K562 (cell line): ENCODE measurements at regions not wholly inside any gene's neighbourhood (a gene's known extent, or its start where the extent isn't known, plus 50 kb on each side); places are given as distances from the start of the nearest gene placed in this dataset.

ENCODE experiments used
- CREB1 ChIP-seq, 2 experiments: sonication (generic) in 1 of 2; formaldehyde crosslinking in 1 of 2; IDR thresholded peaks; 2 replicates each; pipeline versions ENCODE4 v1.6.1 to v1.8.0; 2012 to 2022; ENCODE audit warnings: inconsistent platforms in 1 of 2, mild to moderate bottlenecking in 1 of 2, missing genetic modification reagents in 1 of 2, moderate library complexity in 1 of 2
- GATAD2B ChIP-seq: fragments of 450-650 bp; IDR thresholded peaks from 2 replicates; pipeline ENCODE4 v1.6.1; 2017; ENCODE audit warnings: mild to moderate bottlenecking, borderline replicate concordance
- JUN ChIP-seq, 2 experiments: sonication (generic) in 1 of 2; formaldehyde crosslinking in 1 of 2; IDR thresholded peaks; 2 replicates each; pipeline versions ENCODE4 v1.6.1 to v1.8.0; 2012 to 2022; ENCODE audit warnings: borderline replicate concordance in 2 of 2, mild to moderate bottlenecking in 2 of 2, improper control_type of control experiment in 1 of 2, low read depth in 1 of 2, low read length in 1 of 2, missing genetic modification reagents in 1 of 2
- KLF10 ChIP-seq: fragments of 250-450 bp; sonication (Bioruptor Pico); IDR thresholded peaks from 2 replicates; pipeline ENCODE4 v1.6.1; 2021; ENCODE audit warnings: matching md5 sums
- KLF6 ChIP-seq: fragments of 250-450 bp; sonication (Bioruptor Pico); IDR thresholded peaks from 2 replicates; pipeline ENCODE4 v1.4.0; 2020; ENCODE audit warnings: mild to moderate bottlenecking, moderate library complexity, borderline replicate concordance
- MAFK ChIP-seq: IDR thresholded peaks from 2 replicates; pipeline ENCODE4 v1.6.1; 2011; ENCODE audit warnings: low read length, improper control_type of control experiment
- MEF2A ChIP-seq: IDR thresholded peaks from 2 replicates; pipeline ENCODE4 v1.6.1; 2011; ENCODE audit warnings: low read depth, mild to moderate bottlenecking, low read length, moderate library complexity; ENCODE audit not compliant: control insufficient read depth
- MLX ChIP-seq, 2 experiments: fragments of 450-650 bp in 1 of 2; sonication (generic) in 1 of 2; formaldehyde crosslinking; conservative IDR thresholded peaks; 2 replicates each; pipeline versions ENCODE4 v1.4.0 to v1.8.1; 2020 to 2022; ENCODE audit warnings: mild to moderate bottlenecking in 1 of 2, missing genetic modification reagents in 1 of 2
- POLR2A ChIP-seq: fragments of 450-650 bp; conservative IDR thresholded peaks from 2 replicates; pipeline ENCODE4 v1.6.1; 2016
- POLR2AphosphoS5 ChIP-seq: IDR thresholded peaks from 2 replicates; pipeline ENCODE4 v1.6.1; 2011; ENCODE audit warnings: mild to moderate bottlenecking, low read depth, low read length, moderate library complexity; ENCODE audit not compliant: control insufficient read depth, insufficient read depth
- SREBF1 ChIP-seq: fragments of 150-350 bp; IDR thresholded peaks from 2 replicates; pipeline ENCODE4 v1.6.1; 2014; ENCODE audit warnings: antibody characterized with exemption, low read depth, low read length, borderline replicate concordance
- TAF1 ChIP-seq: IDR thresholded peaks from 2 replicates; pipeline ENCODE4 v1.6.1; 2011; ENCODE audit warnings: mild to moderate bottlenecking, low read length, moderate library complexity; ENCODE audit not compliant: insufficient read depth, control insufficient read depth, severe bottlenecking; ENCODE audit errors: extremely low read depth
- USF1 ChIP-seq: sonication (generic); formaldehyde crosslinking; IDR thresholded peaks from 2 replicates; pipeline ENCODE4 v1.9.0; 2022; ENCODE audit warnings: mild to moderate bottlenecking, missing genetic modification reagents

- TF ChIP-seq SREBF1 (no peak), MLX (CRISPR knock-in tag; conservative IDR thresholded peaks at IDR 0.05) (no peak), MAFK (no peak), POLR2A (no peak), CREB1 (IDR thresholded peaks at IDR 0.05) (no peak), CREB1 (CRISPR knock-in tag; IDR thresholded peaks at IDR 0.05) (no peak), TAF1 (no peak), KLF10 (CRISPR knock-in tag) (no peak), USF1 (no peak), JUN (IDR thresholded peaks at IDR 0.05; ENCODE audit: borderline replicate concordance, low read depth, low read length) (no peak), JUN (CRISPR knock-in tag; IDR thresholded peaks at IDR 0.05; ENCODE audit: borderline replicate concordance) (no peak), KLF6 (CRISPR knock-in tag) (no peak), MEF2A (no peak), POLR2AphosphoS5 (no peak), GATAD2B (no peak)
Observed at GRCh38 chr22:27312966-27313855, 488.3 kb downstream of the MN1 start.
